ENCODE measurements at regions not wholly inside any gene's neighbourhood (a gene's known extent, or its start where the extent isn't known, plus 50 kb on each side); places are given as distances from the start of the nearest gene placed in this dataset.

DNA sequence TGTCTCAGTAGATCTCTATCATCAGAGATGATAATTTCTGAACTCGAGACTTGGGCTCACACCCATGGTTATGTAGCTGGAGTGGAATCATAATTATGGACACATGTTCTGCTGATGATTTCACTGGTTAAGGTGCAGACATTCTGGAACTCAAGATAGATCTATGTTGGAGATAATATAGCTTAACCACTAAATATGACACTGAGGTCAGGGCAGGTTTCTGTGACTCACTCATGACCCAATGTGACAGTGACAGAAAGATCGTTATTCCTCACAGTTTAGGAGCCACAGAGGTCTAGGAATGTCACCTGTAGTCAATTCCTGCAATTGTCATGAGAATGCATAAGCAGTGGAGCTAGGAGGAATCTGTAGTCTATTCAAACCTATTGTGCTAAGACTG lies 828.6 kb downstream of the TRIB2 start:
- TF ChIP-seq YY1 (IDR thresholded peaks at IDR 0.05; ENCODE audit: insufficient read depth, insufficient read length) (no peak), ZNF274 (IDR thresholded peaks at IDR 0.05; ENCODE audit: low read depth, low read length) (no peak), SUZ12 (IDR thresholded peaks at IDR 0.05; ENCODE audit: extremely low read depth, insufficient read depth, insufficient read length) (no peak)

Measured in NT2/D1 (cell line).